Epithelial cell of proximal tubule (primary cell): ENCODE measurements at regions not wholly inside any gene's neighbourhood (a gene's known extent, or its start where the extent isn't known, plus 50 kb on each side); places are given as distances from the start of the nearest gene placed in this dataset.

Source experiments
- DNase-seq: peaks from one replicate; pipeline ENCODE4 v3.0.0-alpha.2; 2011; ENCODE audit warnings: low read depth
- H3K4me3 ChIP-seq: 2 replicates; pipeline ENCODE4 v1.5.1; 2011; ENCODE audit warnings: low read depth, mild to moderate bottlenecking, low read length
- TF ChIP-seq, protein P1 (sequence below): conservative IDR thresholded peaks from 2 replicates; pipeline ENCODE4 v1.5.1; 2012; ENCODE audit warnings: low read depth, mild to moderate bottlenecking, low read length

- TF ChIP-seq, protein P1, sequence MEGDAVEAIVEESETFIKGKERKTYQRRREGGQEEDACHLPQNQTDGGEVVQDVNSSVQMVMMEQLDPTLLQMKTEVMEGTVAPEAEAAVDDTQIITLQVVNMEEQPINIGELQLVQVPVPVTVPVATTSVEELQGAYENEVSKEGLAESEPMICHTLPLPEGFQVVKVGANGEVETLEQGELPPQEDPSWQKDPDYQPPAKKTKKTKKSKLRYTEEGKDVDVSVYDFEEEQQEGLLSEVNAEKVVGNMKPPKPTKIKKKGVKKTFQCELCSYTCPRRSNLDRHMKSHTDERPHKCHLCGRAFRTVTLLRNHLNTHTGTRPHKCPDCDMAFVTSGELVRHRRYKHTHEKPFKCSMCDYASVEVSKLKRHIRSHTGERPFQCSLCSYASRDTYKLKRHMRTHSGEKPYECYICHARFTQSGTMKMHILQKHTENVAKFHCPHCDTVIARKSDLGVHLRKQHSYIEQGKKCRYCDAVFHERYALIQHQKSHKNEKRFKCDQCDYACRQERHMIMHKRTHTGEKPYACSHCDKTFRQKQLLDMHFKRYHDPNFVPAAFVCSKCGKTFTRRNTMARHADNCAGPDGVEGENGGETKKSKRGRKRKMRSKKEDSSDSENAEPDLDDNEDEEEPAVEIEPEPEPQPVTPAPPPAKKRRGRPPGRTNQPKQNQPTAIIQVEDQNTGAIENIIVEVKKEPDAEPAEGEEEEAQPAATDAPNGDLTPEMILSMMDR, result no peak
- no peak for DNase-seq
- H3K4me3 ChIP-seq, result no peak overlapping the region
Observed at GRCh38 chr16:54677308-54677950, 253.2 kb upstream of the IRX5 start.

GRCh38 chr16:54673313-54673712, 257.4 kb upstream of the IRX5 start:
- TF ChIP-seq, protein P1, result no peak
- H3K4me3 ChIP-seq, result no peak overlapping the region
- no peak for DNase-seq

DNA sequence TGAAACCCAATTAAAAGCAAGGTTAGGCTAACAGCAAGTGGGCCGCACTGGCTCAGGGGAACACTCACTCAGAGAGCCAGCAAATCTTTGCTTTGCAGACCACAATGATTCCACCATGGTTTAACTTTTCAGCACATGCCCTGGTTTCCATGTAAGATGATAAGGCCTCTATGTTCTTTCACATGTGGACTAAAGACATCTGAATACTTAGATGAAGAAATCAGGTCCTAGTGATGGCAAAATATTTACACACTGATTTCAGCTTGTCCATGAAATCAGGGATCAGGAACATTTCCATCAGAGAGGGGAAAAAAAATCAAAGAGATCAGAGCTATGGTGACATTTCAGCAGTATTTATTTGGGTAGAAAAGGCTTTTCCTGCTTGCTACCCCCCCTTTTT, 258.2 kb upstream of the IRX5 start:
- TF ChIP-seq, protein P1, result no peak
- no peak overlapping the region for H3K4me3 ChIP-seq
- no peak for DNase-seq

- no peak for DNase-seq
- H3K4me3 ChIP-seq, result no peak overlapping the region
- TF ChIP-seq, protein P1, result no peak
Observed at GRCh38 chr16:54657709-54658102, 273.0 kb upstream of the IRX5 start.

DNA sequence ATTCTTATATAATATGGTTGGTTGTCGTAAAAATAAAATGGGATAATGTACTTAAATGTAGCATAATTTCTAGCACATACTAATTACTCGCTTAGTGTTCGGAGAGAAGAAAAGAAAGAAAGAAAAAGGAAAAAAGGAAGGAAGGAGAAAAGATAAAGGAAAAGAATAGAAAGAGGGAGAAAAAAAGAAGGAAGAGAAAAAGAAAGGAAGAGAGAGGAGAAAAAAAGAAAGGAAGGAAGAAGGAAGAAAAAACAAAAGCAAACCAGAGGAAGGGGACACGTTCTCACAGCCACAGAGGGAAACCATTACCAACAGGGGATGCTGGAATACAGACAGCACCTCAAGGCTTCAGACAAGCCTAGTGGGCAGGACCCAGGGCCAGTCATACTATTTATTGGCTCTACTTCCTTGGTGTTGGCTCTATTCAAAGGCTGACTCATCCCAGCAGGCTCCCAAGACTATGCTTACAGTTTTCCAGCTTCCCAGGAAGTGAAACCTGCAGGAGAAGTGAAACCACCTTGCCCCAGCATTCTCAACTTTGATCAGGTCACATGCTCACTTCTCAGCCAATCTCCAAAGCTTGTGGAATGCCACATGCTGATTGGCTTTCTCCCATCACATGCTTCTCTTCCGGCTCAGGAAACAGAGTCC, 273.5 kb upstream of the IRX5 start:
- DNase-seq, result peak; percentile 7
- no peak overlapping the region for H3K4me3 ChIP-seq
- TF ChIP-seq, protein P1, result no peak

GRCh38 chr16:54655121-54655590, 275.5 kb upstream of the IRX5 start:
- DNase-seq, result no peak
- TF ChIP-seq, protein P1, result no peak

GRCh38 chr16:54654429-54654828, 276.2 kb upstream of the IRX5 start:
- no peak overlapping the region for H3K4me3 ChIP-seq
- no peak for DNase-seq
- TF ChIP-seq, protein P1, result no peak

More at GRCh38 chr16:54655121-54655590, 275.5 kb upstream of the IRX5 start:
- H3K4me3 ChIP-seq, result no peak overlapping the region
